ENCODE measurements at regions not wholly inside any gene's neighbourhood (a gene's known extent, or its start where the extent isn't known, plus 50 kb on each side); places are given as distances from the start of the nearest gene placed in this dataset.
"Not testable (repeated sequence)": the region's sequence is repeated elsewhere in the genome, so short reads cannot be mapped to it uniquely, and the experiment has no call there.

DNA sequence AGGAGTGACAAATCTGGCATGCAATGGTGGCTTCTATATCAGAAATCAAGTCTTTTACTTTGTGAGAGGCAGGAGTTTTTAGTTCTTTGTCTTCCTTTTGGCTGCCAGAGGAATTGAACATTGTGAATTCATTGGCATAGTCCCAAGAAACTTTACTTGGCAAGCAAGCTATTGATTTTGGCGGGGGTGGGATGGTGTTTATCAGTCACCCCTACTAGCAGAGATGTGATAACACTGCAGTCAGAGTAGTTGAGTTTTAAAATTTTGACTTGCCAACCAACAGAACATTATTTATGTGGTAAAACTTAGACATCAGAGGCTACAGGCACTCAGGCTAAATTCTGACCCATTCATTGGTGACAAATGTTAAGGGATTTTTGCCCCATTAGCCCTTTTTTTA lies 129.2 kb downstream of the FAM72B start:
- not testable (repeated sequence) for DNase-seq

DNA sequence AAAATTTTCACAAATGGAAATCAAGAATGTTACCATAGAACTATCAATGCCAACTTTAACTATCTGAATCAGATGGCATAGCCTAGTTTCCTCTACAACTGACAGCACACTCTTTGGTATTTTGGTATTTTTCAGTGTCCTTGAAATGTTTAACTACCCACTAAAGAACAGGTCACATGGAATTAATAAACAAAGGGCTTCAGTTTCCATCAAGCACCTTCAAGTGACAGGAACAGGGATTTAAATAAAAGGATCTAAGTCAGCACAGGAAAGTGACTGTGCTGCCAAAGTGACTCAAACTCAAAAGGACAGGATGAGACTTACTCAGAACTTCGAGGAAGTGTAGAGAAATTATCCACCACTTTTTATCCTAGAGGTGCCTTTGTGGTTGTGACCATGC lies 117.2 kb downstream of the FAM72B start:
- DNase-seq: not testable (repeated sequence)

DNA sequence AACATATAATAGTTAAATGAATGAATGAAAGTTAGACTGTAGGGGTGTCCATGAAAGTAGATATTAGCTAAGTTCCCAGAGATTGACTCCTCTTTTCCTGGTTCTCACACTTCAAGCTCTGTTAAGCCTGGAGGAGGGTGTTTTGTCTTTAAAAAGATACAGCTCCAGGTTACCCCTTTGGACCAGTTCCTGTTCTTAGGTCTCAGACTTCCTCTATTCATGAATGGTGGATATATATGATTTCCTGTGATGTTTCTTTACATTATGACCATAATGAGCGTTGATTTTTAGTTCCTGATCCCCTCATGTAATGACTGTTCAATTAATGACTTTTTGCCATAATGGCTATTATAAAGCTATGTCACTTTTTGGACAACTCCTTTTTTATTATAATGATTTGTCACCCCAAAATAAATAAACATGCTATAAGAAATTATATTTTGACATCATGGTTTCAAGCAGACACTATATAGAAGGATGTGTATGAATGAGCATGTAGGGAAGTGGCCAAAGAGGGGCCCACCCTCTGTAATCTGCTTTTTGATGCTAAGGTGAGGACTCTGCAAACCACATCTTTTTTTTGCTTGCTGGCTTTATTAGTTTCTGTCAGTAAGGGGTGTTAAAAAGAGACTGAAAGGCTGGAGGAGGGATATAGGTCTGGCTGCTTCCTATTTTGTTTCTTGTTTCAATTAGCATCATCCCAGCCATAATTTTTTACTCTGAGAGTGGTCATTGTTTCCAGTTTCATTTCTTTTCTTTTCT lies 115.2 kb downstream of the FAM72B start:
- not testable (repeated sequence) for DNase-seq

DNA sequence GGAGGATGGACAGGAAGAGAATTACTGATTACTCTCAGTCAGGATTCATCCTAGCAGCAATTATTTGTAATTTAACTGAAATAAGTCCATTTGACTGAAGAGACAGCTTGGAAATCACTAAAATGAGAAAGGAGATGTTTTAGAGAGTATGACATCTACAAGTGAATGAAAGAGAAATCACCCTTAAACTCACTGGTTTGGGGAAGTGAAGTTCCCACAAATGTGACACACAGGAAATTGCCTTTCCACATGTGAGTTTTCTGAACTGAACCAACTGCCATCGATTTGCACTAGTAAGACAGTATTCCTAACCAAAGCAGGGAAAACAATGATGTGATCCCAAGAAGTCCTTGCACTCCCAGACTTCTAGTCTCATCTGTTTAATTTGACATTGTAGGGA lies 110.3 kb downstream of the FAM72B start:
- not testable (repeated sequence) for DNase-seq

DNA sequence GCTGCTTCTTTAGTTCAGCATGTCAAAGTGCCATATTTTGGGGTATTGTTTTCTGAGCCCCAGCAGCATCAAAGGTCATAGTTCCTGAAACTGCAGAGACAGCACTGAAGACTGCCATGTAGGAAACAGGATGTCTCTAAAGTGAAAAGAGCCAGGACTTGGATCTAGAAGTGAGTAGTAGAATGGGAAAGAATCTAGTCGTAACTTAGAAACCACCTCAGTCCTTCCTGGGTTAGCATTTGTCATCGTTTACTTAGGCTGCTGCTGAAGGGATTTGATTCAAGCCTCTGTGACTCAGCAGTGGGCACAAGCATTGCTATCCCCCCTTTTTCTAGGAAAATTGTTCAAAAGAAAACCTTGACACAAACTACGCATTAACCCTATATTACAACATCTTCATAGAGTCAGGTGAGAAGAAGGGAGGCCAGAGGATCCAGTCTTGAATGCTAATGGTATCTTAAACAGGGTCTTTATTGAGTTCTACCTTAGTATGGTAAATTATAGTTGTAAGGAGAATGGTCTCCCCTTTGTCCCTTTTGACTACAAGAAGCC lies 108.8 kb downstream of the FAM72B start:
- not testable (repeated sequence) for DNase-seq

DNA sequence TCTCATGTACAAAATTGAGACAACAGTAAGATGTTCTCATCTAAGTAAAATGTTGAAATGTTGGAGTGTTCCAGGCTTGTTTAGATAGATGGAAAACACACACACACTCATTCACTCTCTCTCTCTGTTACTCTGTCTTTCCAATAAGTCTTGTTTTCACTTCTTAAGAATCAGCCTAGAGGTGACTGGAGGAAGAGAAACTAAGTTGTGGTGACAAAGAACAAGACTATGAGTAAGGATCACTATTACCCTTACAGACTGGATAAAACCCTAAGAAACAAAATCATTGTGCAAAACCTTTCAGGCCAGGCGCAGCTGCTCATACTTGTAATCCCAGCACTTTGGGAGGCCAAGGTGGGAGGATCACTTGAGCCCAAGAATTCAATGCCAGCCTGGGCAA lies 107.5 kb downstream of the FAM72B start:
- DNase-seq: not testable (repeated sequence)

DNA sequence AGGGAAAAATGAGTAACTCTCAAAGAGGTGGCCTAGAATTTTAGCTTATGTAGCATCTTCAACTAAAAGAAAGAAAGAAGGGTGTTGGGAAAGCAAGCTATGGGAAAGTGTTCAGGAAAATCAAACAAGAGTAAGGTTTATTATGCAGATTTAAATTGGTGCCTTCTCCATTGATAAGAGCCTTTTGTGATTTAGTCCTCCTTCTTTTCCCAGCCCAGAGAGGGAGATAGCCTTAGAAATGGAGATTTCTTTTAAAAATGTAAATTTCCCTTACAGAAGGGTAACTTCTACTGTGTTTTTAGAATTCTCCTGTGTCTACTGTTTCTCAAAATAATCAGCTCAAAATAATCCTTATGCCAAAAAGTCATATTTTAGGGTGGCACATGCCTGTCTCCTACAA lies 104.5 kb downstream of the FAM72B start:
- DNase-seq: not testable (repeated sequence)

DNA sequence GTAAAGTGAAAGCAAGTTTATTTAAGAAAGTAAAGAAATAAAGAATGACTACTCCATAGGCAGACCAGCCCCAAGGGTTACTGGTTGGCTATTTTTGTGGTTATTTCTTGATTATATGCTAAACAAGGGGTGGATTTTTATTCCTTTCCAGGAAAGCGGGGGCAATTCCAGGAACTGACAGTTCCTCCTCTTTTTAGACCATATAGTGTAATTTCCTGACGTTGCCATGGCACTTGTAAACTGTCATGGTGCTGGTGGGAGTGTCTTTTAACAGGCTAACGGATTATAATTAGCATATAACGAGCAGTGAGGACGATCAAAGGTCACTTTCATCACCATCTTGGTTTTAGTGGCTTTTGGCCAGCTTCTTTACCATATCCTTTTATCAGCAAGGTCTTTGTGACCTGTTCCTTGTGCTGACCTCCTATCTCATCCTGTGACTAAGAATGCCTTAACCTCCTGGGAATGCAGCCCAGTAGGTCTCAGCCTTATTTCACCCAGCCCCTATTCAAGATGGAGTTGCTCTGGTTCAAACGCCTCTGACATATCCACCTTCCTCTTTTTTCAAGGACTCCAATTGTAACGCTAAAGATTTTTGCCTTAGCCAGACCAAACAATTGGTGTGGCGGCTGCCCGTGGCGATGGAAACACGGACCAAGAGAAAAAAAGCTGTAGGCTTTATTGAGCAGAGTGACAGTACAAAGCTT lies 103.8 kb downstream of the FAM72B start:
- peak; percentile 30 for DNase-seq

DNA sequence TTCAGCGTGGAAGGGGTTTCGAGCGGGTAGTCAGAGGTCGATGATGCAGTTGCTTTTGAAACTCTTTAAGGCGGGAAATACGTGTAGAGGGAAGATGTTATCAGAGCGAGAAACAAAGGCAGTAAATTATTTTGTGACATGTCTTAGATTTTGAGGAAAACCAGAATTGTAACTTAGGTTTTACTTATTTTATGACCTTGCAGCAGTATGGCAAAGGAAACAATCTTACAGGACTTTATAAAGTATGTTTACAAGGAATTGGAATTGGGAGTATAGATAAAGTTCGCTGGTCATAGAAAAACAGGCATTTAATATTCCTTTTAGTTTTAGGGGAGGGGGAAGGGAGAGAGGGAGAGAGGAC lies 103.3 kb downstream of the FAM72B start:
- not testable (repeated sequence) for DNase-seq

DNA sequence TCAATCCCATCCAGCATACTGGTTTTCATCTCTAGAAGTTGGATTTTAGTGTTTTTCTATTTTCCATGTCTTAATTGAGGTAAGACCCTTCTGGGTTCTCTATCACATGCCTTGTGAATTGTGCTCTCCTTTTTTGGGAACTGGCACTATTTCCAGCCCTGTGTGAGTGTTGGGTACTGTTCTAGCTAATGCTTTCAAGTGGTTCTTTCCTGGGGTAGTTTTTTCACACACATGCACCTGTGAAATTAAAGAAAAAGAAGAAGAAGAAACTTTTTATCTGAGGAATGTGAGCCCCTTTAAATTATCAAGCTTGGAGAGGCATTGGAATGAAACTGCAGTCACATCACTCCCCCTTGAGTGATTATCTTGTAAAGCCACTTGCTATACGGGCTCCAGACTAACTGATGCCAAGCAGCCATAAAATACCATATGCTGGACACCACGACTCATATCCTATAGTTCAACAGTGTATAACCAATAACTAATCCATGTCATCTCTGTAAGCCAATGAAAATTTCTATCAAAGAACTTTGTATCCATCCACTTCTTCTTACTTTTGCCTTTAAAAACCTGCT lies 102.4 kb downstream of the FAM72B start:
- DNase-seq: not testable (repeated sequence)

DNA sequence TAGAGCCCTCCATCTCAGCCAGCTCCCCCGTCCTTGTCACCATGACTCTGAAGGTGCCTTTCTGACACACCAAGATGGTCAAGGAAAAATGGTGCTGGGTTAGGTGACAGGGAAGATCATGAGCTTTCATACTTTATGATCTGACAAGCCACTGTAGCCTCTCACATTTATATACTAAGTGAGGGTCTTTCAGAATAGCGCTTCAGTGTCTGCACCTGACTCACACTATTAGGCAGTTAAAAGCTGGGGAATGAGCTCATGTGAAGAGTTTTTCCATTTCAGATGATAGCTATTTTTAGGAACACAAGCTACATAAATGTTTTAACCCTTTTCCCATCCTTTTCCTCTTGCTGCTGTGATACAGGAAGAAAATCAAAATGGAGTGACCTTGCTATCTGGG lies 101.1 kb downstream of the FAM72B start:
- not testable (repeated sequence) for DNase-seq

DNA sequence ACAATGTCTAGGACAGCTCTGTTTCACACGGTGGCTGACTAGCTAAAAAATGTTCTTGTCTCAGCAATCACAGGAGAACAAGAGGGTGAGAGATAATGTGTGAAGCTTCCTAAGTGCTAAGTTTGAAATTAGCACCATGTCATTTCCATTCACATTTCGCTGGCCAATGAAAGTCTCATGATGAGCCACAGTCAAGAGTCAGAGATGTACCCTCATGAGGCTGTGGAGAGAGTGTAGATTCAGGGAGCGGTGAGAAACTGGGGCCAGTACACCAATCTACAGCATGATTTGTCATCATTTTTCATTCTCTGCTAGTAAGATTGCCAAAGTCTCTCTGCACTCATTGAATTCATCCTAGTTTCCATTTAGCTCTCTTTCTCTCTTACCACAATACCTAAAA lies 97.9 kb downstream of the FAM72B start:
- not testable (repeated sequence) for DNase-seq

DNA sequence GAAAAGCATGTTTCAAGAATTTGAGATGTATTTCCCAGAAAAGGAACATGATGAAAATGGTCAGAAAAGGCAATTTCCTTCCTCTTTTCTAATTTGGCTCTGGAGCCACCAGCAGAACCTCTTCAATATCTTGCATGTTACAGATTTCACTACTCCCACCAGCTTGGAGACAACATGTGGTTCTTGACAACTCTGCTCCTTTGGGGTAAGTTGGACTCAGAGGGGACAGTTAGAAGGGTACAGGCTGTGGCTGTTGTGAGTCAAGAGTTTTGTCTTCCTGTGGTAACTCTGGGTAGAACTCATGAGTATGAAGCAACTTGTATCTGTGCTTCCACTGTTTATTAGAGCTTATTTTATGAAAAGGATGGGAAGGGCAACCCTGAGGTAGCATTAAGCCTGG lies 96.9 kb downstream of the FAM72B start:
- not testable (repeated sequence) for DNase-seq

DNA sequence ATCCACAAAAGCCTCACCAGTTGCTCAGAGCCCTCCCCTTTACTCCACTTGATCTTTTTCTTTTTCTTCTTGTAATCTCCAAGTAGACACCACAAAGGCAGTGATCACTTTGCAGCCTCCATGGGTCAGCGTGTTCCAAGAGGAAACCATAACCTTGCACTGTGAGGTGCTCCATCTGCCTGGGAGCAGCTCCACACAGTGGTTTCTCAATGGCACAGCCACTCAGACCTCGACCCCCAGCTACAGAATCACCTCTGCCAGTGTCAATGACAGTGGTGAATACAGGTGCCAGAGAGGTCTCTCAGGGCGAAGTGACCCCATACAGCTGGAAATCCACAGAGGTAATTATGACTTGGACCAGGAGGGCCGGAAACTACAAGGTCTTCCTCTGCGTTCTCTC lies 95.6 kb downstream of the FAM72B start:
- not testable (repeated sequence) for DNase-seq

DNA sequence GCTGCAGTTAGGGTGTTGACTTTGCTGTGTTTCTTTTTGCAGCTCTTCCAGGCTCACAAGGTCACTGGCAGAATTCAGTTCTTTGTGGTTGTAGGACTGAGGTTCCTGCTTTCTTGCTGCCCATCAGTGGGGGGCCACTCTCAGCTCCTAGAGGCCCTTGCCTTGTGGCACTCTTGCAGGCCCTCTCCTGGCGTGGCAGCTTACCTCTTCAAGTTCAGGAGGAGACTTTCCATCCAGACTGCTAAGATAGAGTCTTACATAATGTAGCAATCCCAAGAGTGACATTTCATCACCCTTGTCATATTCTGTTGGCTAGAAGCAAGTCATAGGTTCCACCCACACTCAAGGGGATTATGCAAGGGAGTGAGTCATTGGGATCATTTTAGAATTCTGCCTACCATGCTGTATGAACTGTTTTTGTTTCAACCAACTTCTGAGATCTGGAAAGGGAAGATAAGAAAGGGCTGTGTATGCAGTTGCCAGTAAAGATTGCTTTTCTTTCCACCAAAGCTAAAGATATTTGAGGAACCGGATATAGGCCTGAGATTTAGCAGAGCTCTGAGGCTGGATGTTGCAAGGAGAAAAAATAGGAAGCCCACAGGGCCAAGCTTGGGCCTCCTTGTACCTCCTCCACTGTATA lies 91.7 kb downstream of the FAM72B start:
- DNase-seq: not testable (repeated sequence)

DNA sequence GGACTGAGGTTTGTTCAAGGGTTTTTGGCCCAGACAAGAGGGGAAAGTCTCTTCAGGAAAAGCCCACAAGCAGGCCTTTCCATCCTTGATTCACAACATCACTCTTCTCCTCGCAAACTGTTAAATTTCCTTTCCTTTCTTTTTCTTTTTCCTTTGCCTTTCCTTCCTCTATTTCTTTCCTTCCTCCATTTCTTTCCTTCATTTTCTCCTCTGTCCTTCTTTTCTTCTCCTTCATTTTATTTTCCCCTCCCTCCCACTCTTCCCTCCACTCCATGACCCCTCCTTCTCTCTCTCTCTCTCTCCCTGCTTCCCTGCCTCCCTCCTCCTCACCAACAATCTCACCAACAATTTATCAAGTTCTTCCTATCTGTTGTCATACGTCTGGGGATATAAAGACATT lies 89.1 kb downstream of the FAM72B start:
- not testable (repeated sequence) for DNase-seq

DNA sequence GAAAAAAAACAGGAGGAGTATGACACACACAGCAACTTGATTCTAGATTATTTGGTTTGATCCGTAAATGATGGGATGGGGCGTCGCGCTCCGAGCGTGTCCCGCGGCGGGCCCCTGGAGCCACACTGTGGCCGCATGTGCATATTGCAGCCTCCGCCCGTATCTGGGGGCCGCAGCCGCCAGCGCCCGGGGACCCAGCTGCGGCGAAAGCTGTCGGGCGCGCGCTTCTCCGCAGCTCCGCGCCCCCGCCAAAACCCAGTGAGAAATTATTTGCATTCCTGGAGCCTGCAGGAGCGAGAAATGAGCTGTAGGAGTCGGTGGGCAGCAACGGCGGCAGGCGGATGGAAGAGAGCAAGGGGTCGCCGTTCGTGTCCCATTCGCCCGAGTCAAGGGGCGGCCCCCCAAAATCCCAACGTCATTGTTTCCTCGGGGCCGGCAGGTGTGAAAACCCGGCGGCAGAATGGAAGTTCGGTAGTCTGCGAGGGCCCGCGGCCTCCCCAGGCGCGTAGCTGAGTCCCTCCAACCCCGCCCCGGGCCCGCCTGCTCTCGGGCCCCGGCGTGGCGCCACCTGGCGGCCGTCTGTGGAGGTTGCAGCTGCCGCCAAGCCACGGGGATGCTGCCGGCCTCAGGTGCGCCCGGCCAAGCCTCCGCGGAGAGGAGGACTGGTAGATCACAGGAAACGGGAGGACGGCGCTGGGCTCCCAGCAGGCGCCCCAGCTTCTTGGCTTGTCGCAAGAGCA lies 86.8 kb downstream of the FAM72B start:
- peak; percentile 86 for DNase-seq

DNA sequence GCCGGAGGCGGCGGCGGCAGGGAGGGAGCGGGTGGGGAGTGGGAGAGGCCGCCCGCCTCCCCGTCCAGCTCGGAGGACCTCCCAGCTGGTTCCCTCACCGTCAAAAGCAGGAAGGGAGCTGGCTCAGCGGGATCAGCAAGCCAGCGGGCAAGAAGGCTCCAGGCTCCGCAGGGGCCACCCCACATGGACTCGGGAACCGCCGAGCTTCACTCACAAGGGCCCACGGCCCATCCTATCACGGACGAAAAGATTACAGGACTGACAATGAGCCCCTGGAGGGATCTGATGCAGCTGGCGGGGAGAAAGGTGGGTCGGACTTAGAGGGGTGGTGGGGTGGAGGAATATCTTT lies 86.3 kb downstream of the FAM72B start:
- DNase-seq: not testable (repeated sequence)

DNA sequence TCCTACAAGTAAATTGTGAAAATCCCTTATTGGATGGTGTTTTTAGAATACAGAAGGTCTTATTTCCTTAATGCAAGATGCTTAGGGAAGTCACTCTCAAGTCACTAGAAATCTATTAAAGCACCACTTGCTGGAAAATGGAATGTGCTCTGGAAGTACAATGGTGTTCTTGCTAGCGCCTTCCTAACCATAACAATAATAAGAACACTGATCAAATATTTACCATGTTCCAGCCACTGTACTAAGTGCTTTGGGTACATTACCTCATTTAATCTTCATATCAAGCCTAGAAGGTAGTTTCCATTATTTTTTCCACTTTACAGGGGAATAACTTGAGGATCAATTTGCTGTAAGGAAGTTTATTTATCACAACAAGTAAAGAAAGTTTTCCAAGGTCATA lies 75.1 kb downstream of the FAM72B start:
- not testable (repeated sequence) for DNase-seq

DNA sequence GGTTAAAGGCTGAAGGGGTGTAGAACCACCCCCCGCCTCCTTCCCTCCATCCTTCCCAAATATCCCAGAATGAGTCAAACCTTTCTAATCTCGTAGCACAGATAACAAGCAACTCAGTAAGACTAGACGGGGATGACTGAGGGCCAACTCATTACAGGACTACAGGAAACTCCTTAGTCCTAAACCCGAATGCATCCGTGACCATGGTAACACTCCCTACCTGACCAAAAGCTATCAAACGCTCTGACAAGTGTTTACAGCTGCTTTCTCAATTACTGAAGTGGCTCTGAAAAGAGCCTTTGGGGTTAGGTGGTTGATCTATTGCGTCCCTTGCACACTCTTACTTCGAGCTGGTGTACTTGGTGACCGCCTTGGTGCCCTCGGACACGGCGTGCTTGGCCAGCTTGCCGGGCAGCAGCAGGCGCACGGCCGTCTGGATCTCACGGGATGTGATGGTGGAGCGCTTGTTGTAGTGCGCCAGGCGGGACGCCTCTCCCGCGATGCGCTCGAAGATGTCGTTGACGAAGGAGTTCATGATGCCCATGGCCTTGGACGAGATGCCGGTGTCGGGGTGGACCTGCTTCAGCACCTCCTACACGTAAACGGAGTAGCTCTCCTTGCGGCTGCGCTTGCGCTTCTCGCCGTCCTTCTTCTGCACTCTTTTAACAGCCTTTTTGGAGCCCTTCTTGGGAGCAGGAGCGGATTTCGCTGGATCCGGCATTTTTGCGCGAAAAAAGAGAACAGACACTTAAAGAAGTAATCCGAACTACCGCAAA lies 67.4 kb downstream of the FAM72B start:
- DNase-seq: not testable (repeated sequence)

DNA sequence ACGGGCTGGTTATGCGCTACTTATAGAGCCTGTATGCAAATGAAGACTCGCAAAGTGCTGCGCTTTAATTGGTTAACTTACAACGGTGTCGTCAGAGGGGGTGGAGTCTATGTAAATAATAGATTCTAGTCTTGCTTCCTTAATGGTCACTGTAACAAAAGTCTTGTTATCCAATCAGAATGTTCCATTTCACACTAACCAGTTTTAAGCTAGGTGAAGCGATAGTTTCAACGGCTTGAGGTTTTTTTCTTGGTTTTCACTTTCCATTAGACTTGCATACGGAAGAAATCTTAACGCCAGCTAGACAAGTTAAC lies 66.9 kb downstream of the FAM72B start:
- not testable (repeated sequence) for DNase-seq

Data from stimulated activated CD4-positive, alpha-beta T cell treated with anti-CD3 and anti-CD28 coated beads, Interleukin-15, amount 100 ng/mL, for 24 hours (primary cell).